GM18951 (cell line): ENCODE measurements at regions not wholly inside any gene's neighbourhood (a gene's known extent, or its start where the extent isn't known, plus 50 kb on each side); places are given as distances from the start of the nearest gene placed in this dataset.

Experiments used
- POLR2A ChIP-seq: IDR thresholded peaks from 4 replicates; pipeline ENCODE4 v1.6.1; 2011; ENCODE audit warnings: mild to moderate bottlenecking; ENCODE audit not compliant: insufficient read length, insufficient read depth; ENCODE audit errors: extremely low read depth
- in situ Hi-C: fragments of 300-500 bp; cut with MboI; formaldehyde crosslinking; loops from one replicate; pipeline ENCODE4 v1.12.0; 2022; ENCODE audit warnings: low sequenced_read_pairs, mixed read lengths, inconsistent platforms; ENCODE audit not compliant: unreplicated experiment

DNA sequence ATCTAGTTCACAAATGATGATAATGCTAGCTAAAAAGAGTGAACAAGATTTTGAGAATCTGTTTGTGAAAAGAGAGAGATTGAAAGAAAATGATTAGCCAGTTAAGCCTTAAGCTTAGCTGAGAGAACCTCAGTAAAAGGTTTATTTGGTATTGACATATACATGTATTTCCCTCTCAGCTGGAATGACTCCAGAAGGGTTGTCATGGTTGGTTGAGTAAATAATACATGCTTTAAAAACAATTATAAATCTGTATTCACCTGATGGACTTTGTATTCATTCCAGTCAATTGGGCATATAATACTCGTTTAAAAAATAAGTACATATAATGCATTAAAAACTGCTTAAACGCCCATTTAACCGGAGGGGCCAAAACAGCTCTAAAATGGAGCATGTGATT, 181.4 kb downstream of the GRB14 start:
- in situ Hi-C loops, result no loop called here
- no peak for TF ChIP-seq POLR2A

DNA sequence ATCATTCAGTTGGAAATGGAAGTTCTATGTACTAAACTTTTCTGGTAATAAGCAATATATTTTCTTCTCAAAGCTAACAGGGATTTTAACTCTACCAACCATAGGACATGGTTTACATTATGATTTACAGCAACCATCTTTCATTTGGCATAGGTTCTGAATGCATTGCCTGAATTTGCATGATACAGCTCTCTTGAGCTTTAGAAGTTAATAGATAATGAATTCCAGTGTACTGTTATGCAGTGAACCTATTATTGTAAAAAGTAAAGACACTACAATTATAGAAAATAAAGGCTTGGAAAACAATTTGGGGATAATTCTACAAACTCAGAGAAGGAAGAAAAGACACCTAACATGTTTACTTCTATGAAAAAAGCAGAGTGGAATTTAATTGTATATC, 182.0 kb downstream of the GRB14 start:
- in situ Hi-C loops, result no loop called here
- TF ChIP-seq POLR2A, result no peak

DNA sequence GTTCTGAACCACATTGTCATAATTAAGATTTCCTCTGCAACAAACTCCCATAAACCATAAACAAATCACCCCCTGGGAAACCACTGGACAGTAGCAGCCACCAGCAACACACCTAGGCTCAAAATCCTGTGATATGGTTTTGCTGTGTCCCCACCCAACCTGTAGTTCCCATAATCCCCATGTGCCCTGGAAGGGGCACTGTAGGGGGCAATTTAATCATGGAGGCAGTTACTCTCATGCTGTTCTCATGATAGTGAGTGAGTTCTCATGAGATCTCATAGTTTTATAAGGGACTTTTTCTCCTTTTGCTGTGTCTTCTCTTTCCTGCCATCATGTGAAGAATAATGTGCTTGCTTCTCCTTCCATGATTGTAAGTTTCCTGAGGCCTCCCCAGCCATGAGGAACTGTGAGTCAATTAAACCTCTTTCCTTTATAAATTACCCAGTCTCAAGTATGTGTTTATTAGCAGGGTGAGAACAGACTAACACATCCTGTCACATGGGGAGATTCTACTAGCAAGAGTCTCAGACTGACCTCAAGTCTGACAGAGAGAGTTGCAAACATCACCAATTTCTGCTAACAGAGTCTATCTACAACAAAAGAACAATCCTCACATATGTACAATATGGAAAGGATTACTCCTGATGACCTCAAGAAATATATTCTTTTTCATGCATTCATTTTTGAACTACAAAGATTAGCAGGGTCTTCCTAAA, 182.6 kb downstream of the GRB14 start:
- no peak for TF ChIP-seq POLR2A
- in situ Hi-C loops, result no loop called here

DNA sequence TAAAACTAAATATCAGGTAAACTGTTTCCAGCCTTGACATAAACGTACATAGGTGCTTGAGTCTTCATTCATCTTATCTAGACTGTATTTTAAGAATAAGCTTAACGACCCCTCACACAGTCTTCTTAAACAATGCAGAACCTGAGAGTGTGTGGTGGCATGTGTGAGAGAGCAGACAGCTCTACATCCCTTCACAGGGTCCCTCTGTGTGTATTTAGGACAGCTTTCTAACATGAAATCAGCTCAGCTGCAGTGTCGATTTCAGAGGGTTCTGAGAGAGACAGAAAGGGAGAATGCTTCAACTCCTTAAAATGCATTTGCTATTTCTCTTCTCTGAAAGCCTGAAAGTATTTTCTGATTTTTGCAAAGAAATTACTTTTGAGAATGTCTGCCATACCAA, 185.2 kb downstream of the GRB14 start:
- TF ChIP-seq POLR2A, result no peak
- in situ Hi-C loops, result no loop called here

DNA sequence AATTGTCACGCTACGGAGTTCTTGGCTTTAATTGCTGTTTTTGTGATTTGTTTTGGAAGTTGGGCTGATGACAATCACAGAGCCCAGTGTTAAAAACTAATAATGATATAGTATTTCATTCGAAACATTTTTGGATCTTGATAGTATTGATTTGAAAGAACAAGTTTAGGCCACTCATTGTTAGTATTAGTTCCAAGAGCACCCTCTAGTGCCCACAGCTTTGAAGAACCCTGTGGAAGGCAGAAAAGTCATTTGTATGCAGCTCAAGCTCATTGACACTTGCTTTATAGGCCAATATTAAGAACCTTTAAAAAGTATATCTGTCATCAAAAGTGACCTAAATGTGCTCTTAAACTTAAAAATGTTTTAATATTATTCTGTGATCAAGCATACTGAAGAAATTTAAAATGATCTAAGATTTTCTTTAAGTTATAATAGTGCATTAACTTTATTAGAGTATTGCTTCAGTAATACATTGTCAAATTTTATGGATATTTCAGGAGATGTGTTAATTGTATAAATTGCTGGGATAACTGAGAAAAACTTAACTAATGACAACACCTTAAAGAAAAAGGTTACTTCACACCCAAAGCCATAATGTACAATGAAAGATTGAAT, 191.0 kb downstream of the GRB14 start:
- no peak for TF ChIP-seq POLR2A
- in situ Hi-C loops, result no loop called here

DNA sequence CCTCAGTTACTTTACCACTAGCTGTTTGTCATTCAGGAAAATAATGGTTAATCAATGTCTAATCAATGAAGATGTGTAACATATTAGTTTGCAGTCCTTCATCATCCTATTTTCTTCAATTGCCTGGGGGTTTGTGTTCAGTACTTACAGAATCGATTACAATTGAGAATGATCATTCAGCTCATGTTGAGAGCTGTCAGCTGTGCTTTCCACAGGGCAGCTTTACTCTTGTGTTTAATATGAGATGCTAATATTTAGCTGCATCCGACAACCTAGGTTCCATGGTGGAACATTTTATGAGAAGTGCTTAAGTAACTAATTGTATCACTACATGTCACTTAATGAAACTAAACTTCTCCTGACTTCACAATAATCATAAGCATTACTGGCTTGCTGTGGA, 191.9 kb downstream of the GRB14 start:
- TF ChIP-seq POLR2A, result no peak
- in situ Hi-C loops, result no loop called here

DNA sequence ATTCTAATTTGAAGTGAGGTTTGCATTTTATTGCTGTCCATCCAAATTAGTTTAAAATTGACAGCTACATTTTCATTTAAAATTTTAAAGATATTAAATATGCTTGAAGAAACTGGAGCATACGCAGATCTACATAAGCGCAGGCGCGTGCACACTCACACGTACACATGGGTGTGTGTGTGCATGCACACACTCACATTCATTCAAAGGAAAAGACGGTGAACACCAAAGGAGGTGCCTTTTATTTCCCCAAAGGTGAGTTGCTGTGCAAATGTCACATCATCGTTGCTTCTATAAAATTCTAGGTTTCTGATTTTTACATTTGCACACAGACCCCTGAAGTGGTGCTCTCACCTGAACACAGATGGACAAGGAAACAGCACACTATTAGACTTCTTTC, 194.2 kb downstream of the GRB14 start:
- no peak for TF ChIP-seq POLR2A
- in situ Hi-C loops, result no loop called here

DNA sequence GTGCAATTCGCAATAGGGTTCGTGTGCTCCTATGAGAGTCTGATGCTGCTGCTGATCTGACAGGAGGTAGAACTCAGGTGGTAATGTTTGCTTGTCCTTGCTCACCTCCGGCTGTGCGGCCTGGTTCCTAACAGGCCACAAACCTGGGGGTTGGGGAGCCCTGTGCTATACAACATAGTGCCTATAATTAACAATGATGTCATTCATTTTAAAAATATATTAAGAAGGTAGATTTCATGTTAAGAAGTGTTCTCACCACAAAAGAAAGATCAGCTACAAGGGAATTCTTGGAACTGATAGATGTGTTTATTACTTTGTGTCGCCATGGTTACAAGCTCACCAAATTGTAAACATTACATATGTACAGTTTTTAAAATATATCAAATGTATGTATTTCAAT, 200.5 kb downstream of the GRB14 start:
- no peak for TF ChIP-seq POLR2A
- in situ Hi-C loops, result no loop called here

DNA sequence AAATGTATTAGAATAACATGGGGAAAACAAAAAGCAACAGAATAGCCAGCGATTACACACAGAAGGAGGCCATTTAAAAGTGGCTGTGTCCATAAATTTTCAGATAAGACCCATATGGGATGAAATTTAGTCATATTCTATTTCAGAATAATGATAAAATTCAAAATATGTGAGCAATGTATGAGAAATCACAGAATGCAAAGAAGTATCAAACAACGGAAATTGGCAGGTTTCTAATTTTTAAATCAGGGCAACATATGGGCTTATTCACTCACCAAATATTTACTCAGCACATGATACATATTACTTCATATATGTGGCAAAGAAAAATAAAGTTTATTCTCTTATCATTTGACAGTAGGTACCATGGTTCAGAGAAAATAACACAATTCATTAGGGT, 208.5 kb downstream of the GRB14 start:
- TF ChIP-seq POLR2A, result no peak
- in situ Hi-C loops, result no loop called here

DNA sequence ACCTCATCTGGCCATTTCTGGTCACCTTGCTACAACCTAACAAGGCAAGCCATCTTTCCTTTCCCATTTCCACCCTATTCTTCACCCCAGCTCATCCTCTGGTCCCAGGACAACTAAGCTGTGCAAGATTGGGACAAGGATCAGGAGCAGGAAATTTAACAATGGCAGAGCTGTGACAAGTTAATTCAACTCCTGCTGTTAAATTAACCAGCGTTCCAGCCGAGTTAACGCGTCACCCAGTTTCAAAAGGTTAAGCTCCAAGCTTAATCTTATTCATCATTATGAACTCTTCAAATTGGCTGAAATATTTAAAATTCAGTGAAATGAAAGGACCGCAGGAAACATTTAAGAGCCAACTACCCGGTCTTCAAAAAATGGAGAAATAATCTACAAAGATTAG, 231.9 kb downstream of the GRB14 start:
- no peak for TF ChIP-seq POLR2A
- in situ Hi-C loops, result no loop called here

DNA sequence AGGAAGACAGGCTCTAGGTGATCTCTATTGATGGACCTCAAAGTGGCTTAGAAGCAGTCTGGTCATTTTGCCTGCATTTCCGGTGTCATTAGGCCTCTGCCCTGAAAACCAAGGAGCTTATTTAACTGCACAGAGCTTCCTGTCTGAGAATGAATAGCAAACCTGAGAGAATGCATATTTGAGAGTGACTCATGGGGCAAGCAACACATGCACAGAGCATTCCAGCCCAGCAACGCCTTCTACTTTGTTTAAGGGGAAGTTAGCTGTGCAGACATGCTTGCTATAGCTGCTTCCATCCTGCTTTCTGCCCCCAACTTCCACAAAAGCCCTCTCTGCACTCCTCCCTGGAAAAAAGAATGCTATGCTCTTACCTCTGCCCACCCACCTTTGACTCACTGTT, 232.8 kb downstream of the GRB14 start:
- in situ Hi-C loops, result no loop called here
- TF ChIP-seq POLR2A, result no peak

DNA sequence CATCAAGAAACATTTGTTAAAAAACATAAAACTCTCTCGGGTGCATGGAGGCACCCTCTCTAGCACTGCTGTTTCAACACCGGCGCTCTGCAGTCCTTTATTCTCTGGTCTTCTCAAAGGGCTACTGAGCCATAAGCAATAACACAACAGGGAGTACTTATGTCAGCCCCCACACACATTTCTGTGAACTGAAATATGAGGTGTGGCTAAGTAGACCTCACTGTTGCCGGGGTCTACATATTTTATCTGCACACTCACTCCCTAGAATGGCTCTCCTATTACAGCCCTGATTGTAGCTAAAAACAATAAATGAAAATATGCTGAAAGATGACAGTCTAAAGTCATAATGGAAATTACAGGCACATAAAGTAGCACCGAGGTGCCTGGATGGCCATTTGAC, 235.1 kb downstream of the GRB14 start:
- TF ChIP-seq POLR2A, result no peak
- in situ Hi-C loops, result no loop called here

DNA sequence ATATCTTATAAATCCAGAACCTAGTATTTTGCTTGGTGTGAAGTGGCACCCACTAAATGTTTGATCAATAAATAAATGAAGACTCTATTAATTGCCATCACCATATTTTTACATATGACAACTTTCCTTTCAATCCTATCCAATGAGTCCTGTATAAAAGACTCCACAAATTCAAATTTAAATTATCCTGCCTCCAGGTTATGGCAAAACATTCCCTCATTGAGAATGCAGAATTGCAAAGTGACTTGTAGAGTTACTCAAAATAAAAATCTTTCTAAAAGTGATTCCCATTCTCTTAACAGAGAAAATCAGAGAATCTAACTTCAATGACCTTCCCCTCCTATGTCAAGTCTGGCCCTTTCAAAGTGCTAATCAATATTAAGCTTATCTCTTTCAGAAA, 236.8 kb downstream of the GRB14 start:
- TF ChIP-seq POLR2A, result no peak
- in situ Hi-C loops, result no loop called here

DNA sequence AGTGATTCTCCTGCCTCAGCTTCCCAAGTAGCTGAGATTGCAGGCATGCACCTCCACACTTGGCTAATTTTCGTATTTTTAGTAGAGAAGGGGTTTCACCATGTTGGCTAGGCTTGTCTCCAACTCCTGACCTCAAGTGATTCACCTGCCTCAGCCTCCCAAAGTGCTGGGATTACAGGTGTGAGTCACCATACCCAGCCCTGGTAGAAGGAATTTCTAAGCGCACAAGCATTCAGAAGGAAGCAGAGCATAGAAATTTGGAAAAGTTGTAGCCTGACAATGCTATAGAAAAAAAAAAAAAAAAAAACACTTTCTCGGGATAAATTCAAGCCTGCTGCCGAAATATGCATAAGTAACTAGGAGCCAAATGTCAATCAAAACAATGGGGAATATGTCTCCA, 249.4 kb downstream of the GRB14 start:
- TF ChIP-seq POLR2A, result no peak
- in situ Hi-C loops, result no loop called here

DNA sequence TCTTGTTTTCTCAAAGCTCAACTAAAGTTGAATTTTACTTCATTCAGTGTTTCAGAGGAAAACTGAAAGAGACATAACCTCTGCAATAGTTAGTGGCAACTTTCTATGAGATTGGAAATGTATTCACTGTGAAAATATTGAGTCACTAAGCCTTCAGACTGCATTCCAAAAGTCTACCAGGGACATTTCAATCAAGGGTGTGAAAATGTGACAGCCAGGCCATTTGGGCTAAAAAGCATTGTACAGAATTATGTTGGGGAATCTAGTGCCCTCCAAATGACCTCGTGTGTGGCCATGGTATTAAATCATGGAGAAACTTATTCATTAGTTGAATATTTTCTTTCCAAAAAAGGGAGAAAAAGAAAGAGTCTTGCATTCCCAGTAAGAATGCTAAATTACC, 251.9 kb downstream of the GRB14 start:
- TF ChIP-seq POLR2A, result no peak
- in situ Hi-C loops, result no loop called here

DNA sequence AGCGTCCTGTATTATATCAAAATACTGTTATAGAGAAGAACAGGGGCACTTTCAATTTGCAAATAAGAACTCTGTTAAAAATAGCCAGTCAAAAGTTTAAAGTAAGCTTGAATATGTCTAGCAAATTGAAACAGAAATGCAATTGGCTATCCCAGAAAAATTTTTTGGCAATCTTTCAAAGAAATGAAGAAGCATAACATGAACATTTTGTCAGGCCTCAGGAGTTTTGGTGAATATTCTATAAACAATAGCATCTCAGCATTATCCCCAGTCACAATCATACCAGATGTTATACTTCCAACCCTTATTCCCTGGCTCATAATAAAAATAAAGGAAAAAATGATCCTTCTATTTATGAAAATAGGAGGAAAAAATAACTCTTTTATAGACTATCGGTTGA, 252.4 kb downstream of the GRB14 start:
- TF ChIP-seq POLR2A, result no peak
- in situ Hi-C loops, result no loop called here
